ENCODE measurements at regions not wholly inside any gene's neighbourhood (a gene's known extent, or its start where the extent isn't known, plus 50 kb on each side); places are given as distances from the start of the nearest gene placed in this dataset.

DNA sequence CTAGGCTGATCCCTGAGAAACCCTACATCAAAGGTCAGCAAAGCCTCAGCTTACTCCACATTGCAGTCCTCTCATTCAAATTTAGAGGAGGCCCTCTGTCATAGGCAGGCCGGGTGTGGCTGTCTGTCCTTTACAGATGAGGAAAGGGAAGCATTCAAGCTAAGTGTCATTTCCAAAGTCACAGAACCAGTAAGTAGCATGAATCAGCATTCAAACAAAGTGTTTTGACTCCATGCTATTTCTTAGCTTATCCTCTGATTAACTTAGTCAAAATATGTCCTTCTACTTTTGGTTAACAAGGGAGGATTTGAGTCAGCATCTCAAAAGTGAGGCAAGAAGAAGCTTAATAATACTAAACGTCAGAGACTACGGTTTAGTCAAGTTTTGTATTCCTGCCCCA, 409.0 kb upstream of the POU3F3 start:
- Mint-ChIP-seq H3K36me3 (no peaks in the 10 kb centered on the region), H3K4me3 (no peak overlapping the region), H3K27me3 (ENCODE audit: low read depth in 2 of 2) (no peaks in the 10 kb centered on the region), H3K9me3 (no peaks in the 10 kb centered on the region), H3K4me1 (no peaks in the 10 kb centered on the region), H3K27ac (no peak overlapping the region)
- Histone ChIP-seq H3K36me3 (ENCODE audit: control insufficient read depth, insufficient read depth, low read length) (no peaks in the 10 kb centered on the region), H3K4me3 (ENCODE audit: low read length) (no peak overlapping the region), H3K4me1 (ENCODE audit: control insufficient read depth, insufficient read depth, low read length) (no peaks in the 10 kb centered on the region), H3K27ac (ENCODE audit: low read length) (no peak overlapping the region), H3K27me3 (ENCODE audit: control insufficient read depth, insufficient read depth, low read length) (no peaks in the 10 kb centered on the region), H3K9me3 (ENCODE audit: control insufficient read depth, insufficient read depth, low read length) (no peaks in the 10 kb centered on the region)
- DNase-seq: no peak
- WGBS (ENCODE audit: insufficient coverage): 71% methylated on average over 3 of the region's 3 CpGs
- TF ChIP-seq CTCF (IDR thresholded peaks at IDR 0.05): no peak
- intact Hi-C loops (cut with micrococcal nuclease): no loop called here
- ATAC-seq: no peak

- H3K27me3 ChIP-seq (ENCODE audit: control insufficient read depth, insufficient read depth, low read length): no peaks in the 10 kb centered on the region
- no peak overlapping the region for H3K4me3 Mint-ChIP-seq
- no peak overlapping the region for H3K27ac ChIP-seq (ENCODE audit: low read length)
- no peaks in the 10 kb centered on the region for H3K36me3 ChIP-seq (ENCODE audit: control insufficient read depth, insufficient read depth, low read length)
- no peaks in the 10 kb centered on the region for H3K27me3 Mint-ChIP-seq (ENCODE audit: low read depth in 2 of 2)
- peak in 1 of 2 donors; percentile 17 for DNase-seq
- no peaks in the 10 kb centered on the region for H3K9me3 Mint-ChIP-seq
- H3K4me1 Mint-ChIP-seq: no peaks in the 10 kb centered on the region
- H3K4me3 ChIP-seq (ENCODE audit: low read length): no peak overlapping the region
- no CpG with 5 or more reads among the region's 2 CpGs for WGBS (ENCODE audit: insufficient coverage)
- H3K4me1 ChIP-seq (ENCODE audit: control insufficient read depth, insufficient read depth, low read length): no peaks in the 10 kb centered on the region
- no peaks in the 10 kb centered on the region for H3K36me3 Mint-ChIP-seq
- no peak for ATAC-seq
- no peak for TF ChIP-seq CTCF (IDR thresholded peaks at IDR 0.05)
- no peak overlapping the region for H3K27ac Mint-ChIP-seq
- H3K9me3 ChIP-seq (ENCODE audit: control insufficient read depth, insufficient read depth, low read length): no peaks in the 10 kb centered on the region
- intact Hi-C loops (cut with micrococcal nuclease): no loop called here
These were observed 406.0 kb upstream of the POU3F3 start for GRCh38 chr2:104447831-104448434.

DNA sequence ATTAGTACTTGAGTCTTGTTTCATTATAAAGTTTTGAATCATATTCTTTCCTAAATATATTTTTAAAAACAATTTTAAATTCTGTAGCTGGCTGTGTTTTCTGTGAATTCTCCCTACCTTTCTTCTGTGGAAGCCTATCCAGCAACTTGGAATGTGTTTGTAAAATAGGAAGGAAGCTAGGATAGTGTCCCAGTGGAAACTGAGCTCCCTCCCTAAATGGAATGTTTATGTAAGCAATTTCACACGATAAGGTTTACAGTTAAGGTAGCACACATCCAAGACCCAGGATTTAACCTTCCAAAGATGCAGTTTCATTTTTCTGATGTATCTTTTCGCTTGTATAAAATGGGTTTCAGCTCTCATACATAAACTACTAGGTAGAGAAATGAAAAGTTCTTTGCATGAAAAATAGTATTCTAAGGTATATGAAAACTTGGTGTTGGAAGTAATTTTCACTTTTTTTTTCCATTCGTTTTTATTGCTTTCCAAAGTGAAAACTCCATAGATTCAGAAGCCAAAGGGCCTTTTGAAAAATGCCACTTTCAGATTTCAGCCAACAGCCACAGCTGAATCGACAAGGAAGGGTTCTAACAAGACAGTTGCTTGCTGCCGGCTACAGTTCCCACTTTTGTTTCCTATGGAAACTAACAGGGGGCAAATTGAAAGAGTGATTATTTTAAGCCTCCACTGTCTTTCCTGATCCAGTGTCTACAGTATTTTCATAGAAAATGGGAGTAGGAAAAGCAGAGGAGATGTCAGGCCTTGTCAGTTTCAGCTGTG, 405.1 kb upstream of the POU3F3 start:
- H3K27me3 Mint-ChIP-seq (ENCODE audit: low read depth in 2 of 2): no peaks in the 10 kb centered on the region
- H3K9me3 Mint-ChIP-seq: no peaks in the 10 kb centered on the region
- no peak overlapping the region for H3K27ac ChIP-seq (ENCODE audit: low read length)
- no peaks in the 10 kb centered on the region for H3K27me3 ChIP-seq (ENCODE audit: control insufficient read depth, insufficient read depth, low read length)
- H3K4me1 Mint-ChIP-seq: no peaks in the 10 kb centered on the region
- H3K4me1 ChIP-seq (ENCODE audit: control insufficient read depth, insufficient read depth, low read length): no peaks in the 10 kb centered on the region
- no peak for TF ChIP-seq CTCF (IDR thresholded peaks at IDR 0.05)
- no peak for DNase-seq
- no peaks in the 10 kb centered on the region for H3K36me3 ChIP-seq (ENCODE audit: control insufficient read depth, insufficient read depth, low read length)
- no peaks in the 10 kb centered on the region for H3K36me3 Mint-ChIP-seq
- WGBS (ENCODE audit: insufficient coverage): 51% methylated on average over 4 of the region's 5 CpGs
- H3K27ac Mint-ChIP-seq: no peak overlapping the region
- H3K4me3 ChIP-seq (ENCODE audit: low read length): no peak overlapping the region
- no peak overlapping the region for H3K4me3 Mint-ChIP-seq
- ATAC-seq: no peak
- no peaks in the 10 kb centered on the region for H3K9me3 ChIP-seq (ENCODE audit: control insufficient read depth, insufficient read depth, low read length)
- intact Hi-C loops (cut with micrococcal nuclease): no loop called here

Data from natural killer cell (primary cell).